Fibroblast of villous mesenchyme (primary cell): ENCODE measurements at regions not wholly inside any gene's neighbourhood (a gene's known extent, or its start where the extent isn't known, plus 50 kb on each side); places are given as distances from the start of the nearest gene placed in this dataset.

Experiments used
- DNase-seq: peaks from one replicate; pipeline ENCODE4 v3.0.0-alpha.2; 2010; ENCODE audit warnings: low read depth
- H3K4me3 ChIP-seq: 2 replicates; pipeline ENCODE4 v1.5.1; 2011; ENCODE audit warnings: low read depth, mild to moderate bottlenecking, low read length
- CTCF ChIP-seq: IDR thresholded peaks from 2 replicates; pipeline ENCODE4 v1.5.1; 2012; ENCODE audit warnings: low read depth, mild to moderate bottlenecking, low read length; ENCODE audit not compliant: insufficient read depth

GRCh38 chr10:57884407-57884806 lies 383.3 kb downstream of the IPMK start:
- no peak for TF ChIP-seq CTCF
- no peak overlapping the region for H3K4me3 ChIP-seq
- DNase-seq = no peak

GRCh38 chr10:57880446-57881227 lies 387.1 kb downstream of the IPMK start:
- no peak for TF ChIP-seq CTCF
- DNase-seq = no peak
- H3K4me3 ChIP-seq = no peak overlapping the region

GRCh38 chr10:57874810-57875209 lies 392.9 kb downstream of the IPMK start:
- H3K4me3 ChIP-seq = no peak overlapping the region
- DNase-seq = no peak
- no peak for TF ChIP-seq CTCF

- no peak overlapping the region for H3K4me3 ChIP-seq
- TF ChIP-seq CTCF = no peak
- DNase-seq = no peak
Measured at GRCh38 chr10:57867241-57867640, 400.5 kb downstream of the IPMK start.

GRCh38 chr10:57864765-57865680 lies 402.7 kb downstream of the IPMK start:
- H3K4me3 ChIP-seq = no peak overlapping the region
- no peak for TF ChIP-seq CTCF
- no peak for DNase-seq

GRCh38 chr10:57849691-57850357 lies 417.9 kb downstream of the IPMK start:
- no peak overlapping the region for H3K4me3 ChIP-seq
- peak; percentile 21 for DNase-seq
- TF ChIP-seq CTCF = peak; percentile 34
